ENCODE measurements at regions not wholly inside any gene's neighbourhood (a gene's known extent, or its start where the extent isn't known, plus 50 kb on each side); places are given as distances from the start of the nearest gene placed in this dataset.

GRCh38 chr15:70270752-70271111 is 173.0 kb upstream of the TLE3 start:
- TF ChIP-seq, protein P1, sequence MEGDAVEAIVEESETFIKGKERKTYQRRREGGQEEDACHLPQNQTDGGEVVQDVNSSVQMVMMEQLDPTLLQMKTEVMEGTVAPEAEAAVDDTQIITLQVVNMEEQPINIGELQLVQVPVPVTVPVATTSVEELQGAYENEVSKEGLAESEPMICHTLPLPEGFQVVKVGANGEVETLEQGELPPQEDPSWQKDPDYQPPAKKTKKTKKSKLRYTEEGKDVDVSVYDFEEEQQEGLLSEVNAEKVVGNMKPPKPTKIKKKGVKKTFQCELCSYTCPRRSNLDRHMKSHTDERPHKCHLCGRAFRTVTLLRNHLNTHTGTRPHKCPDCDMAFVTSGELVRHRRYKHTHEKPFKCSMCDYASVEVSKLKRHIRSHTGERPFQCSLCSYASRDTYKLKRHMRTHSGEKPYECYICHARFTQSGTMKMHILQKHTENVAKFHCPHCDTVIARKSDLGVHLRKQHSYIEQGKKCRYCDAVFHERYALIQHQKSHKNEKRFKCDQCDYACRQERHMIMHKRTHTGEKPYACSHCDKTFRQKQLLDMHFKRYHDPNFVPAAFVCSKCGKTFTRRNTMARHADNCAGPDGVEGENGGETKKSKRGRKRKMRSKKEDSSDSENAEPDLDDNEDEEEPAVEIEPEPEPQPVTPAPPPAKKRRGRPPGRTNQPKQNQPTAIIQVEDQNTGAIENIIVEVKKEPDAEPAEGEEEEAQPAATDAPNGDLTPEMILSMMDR (conservative IDR thresholded peaks at IDR 0.05; ENCODE audit: low read depth, low read length) = no peak
- no peak for TF ChIP-seq EZH2 (IDR thresholded peaks at IDR 0.05; ENCODE audit: borderline replicate concordance, low read depth, low read length, poor library complexity, severe bottlenecking)

Measured in A673 (cell line).